Epithelial cell of proximal tubule (primary cell): ENCODE measurements at regions not wholly inside any gene's neighbourhood (a gene's known extent, or its start where the extent isn't known, plus 50 kb on each side); places are given as distances from the start of the nearest gene placed in this dataset.

Experiments used
- DNase-seq: peaks from one replicate; pipeline ENCODE4 v3.0.0-alpha.2; 2011; ENCODE audit warnings: low read depth
- H3K4me3 ChIP-seq: 2 replicates; pipeline ENCODE4 v1.5.1; 2011; ENCODE audit warnings: low read depth, mild to moderate bottlenecking, low read length
- CTCF ChIP-seq: conservative IDR thresholded peaks from 2 replicates; pipeline ENCODE4 v1.5.1; 2012; ENCODE audit warnings: low read depth, mild to moderate bottlenecking, low read length

DNA sequence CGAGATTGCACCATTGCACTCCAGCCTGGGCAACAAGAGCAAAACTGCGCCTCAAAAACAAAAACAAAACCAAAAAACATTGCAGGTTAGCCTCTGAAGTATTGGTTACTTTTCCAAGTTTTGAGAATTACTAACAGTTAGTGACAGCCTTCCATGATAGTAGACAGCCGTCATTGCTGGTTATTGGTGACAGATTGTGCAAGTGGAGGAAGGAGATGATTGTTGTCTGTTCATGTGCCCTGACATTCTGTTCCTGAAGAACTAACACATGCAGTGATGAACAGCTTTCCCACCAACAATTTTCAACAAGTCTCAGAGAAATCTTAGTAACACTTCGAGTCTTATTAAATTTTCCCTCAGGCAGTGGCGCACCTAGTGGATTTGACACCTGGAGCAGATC lies 89.3 kb upstream of the NAP1L1 start:
- TF ChIP-seq CTCF, result no peak
- H3K4me3 ChIP-seq, result no peak overlapping the region
- DNase-seq, result no peak

DNA sequence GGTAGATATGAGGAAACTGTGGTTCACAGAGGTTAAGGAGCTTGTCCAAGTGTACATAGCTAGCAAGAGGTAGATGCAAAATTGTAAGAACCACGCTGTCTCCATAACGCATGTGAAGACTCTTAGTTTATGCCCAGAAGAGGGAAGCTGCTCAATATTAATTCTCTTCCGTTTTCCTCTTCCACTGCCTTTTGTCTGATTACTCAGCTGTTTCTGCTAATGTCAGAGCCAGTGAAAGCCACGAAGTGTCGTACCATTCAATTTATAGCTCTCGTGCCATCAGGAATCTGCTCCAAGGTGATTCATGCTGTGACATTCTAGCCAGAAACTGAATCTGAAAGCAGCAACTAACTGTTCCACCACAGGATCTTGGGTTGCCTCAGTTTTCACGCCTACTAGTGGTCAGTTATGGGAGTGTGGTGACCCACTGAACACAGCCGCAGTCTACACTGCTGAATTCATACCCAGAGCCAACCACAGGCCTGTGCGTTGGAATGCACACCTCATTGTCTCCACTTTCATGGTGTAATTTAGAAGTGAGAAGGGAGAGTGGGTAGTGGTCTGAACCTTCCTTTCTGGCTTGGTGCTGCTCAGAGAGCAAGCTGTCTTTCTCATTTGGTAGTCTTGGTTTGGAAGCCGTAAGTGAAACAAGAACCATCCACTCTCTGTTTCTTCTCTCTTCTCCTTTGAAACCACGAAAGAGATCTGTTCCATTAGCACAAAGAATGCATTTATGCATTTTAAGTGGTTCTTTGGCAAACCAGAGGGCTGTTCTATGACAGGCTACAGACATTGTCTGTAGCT lies 74.2 kb upstream of the NAP1L1 start:
- H3K4me3 ChIP-seq, result peak overlapping the region; percentile 31
- DNase-seq, result peak; percentile 31
- TF ChIP-seq CTCF, result peak; percentile 86

- TF ChIP-seq CTCF, result no peak
- no peak overlapping the region for H3K4me3 ChIP-seq
- no peak for DNase-seq
Measured at GRCh38 chr12:76156726-76157125, 72.2 kb upstream of the NAP1L1 start.

DNA sequence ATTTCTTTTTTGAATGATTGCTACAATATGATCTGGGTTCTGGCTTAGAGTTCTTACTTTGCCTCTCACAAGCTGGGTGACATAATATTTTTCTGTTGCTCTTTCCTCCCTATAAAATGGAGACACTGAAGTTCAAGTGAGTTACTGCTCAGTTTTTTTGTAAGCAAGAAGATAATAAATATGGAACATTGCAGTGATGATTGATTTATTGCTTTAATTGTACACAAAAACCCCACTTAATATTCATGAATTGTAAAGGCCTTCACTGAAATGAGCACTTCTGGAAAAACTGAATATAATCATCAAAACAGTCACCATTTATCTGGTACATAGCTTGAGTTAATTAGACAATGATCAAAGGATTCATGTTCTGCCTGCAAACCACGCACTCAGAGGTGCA lies 71.8 kb upstream of the NAP1L1 start:
- H3K4me3 ChIP-seq, result no peak overlapping the region
- no peak for DNase-seq
- TF ChIP-seq CTCF, result no peak

DNA sequence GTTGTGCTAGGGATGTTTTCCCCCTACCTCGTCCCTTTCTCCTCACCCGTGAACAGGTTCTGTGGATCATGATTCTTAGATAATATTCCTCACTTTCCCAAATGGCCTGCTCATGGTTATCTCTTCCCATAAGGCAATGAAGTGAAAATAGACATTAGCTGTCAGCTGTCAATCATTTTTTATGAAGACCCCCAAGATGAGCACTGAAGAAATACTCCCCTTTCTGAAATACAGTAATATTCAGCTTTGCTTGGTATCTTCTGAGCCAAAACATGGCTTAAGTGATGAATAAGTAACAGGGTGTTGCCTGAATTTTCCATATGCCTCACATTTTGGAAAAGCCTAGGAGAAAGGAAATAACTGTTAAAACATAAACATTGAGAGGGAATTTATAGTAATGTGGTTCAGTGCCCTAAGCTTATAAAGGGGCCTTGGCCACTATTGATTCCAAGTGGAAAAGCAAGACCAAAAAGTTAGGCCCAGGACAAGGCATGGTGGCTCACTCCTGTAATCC lies 70.7 kb upstream of the NAP1L1 start:
- no peak for TF ChIP-seq CTCF
- no peak overlapping the region for H3K4me3 ChIP-seq
- DNase-seq, result no peak

DNA sequence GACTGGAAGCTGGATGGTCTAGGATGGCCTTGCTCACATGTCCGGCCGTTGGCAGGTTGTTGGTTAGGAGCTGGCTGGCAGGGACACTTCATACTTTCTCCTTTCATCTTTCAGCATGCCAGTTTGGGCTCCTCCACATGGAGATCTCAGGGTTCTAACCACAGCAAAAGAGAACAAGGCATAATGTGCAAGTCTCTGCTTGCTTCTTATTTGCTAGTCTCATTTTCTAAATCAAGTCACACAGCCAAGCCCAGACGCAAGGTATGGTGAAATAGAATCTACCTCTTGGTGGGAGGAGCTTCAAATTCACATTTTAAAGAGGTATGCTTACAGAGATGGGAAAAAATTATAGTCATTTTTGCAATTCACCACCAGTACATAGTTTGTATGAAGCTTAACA lies 69.1 kb upstream of the NAP1L1 start:
- H3K4me3 ChIP-seq, result no peak overlapping the region
- no peak for DNase-seq
- TF ChIP-seq CTCF, result no peak
